ENCODE measurements at regions not wholly inside any gene's neighbourhood (a gene's known extent, or its start where the extent isn't known, plus 50 kb on each side); places are given as distances from the start of the nearest gene placed in this dataset.

DNA sequence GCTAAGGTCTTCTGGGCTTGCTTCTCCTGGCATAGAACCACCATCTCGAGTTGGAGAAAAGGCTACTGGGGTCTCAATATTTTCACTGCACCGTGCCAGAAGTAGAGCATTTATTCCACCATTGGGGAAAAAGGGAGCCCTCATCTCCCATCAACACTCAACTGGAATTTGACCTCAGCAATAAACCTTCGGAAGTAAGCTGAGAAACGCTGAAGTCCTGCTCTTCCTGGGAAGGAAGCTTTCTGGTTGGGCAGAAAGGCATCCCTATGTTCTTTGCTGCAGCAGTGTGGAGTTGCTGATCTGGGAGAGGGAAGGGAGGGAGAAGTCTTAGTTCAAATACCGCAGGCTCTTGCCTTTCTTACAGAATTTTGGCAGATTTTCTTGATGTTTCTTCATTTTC, 368.8 kb downstream of the NUP35 start:
- Histone ChIP-seq H3K27ac (ENCODE audit: low read length) (no peak overlapping the region), H3K9me3 (ENCODE audit: control insufficient read depth, low read depth, low read length) (no peaks in the 10 kb centered on the region), H3K4me3 (ENCODE audit: low read length) (no peak overlapping the region), H3K9ac (ENCODE audit: low read length) (no peak overlapping the region), H3K36me3 (ENCODE audit: control insufficient read depth, low read depth, low read length) (no peaks in the 10 kb centered on the region), H3K27me3 (ENCODE audit: control insufficient read depth, insufficient read depth, low read length) (no peaks in the 10 kb centered on the region), H3K4me1 (ENCODE audit: control insufficient read depth, low read depth, low read length) (peaks cover 10% of the 10 kb centered on the region)

DNA sequence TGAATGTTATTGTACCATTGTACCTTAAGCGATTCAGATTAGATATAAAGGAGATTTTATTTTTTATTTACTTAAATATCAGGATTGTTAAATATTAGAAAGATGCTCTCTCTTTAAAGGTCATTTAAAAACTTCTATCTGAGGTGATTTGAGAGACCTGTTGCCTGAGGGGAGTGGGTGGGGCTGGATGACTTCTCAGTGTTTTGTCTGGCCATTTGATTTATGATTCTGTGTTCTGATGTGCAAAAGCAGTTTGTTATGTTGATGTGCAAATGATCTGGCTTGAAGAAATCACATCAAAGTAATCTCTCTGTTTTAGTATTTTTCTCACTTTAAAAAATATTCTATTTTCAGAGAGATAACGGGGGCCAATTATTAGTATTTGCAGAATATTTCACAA, 370.8 kb downstream of the NUP35 start:
- Histone ChIP-seq H3K27me3 (ENCODE audit: control insufficient read depth, insufficient read depth, low read length) (no peaks in the 10 kb centered on the region), H3K4me3 (ENCODE audit: low read length) (no peak overlapping the region), H3K36me3 (ENCODE audit: control insufficient read depth, low read depth, low read length) (no peaks in the 10 kb centered on the region), H3K4me1 (ENCODE audit: control insufficient read depth, low read depth, low read length) (peaks cover 10% of the 10 kb centered on the region), H3K27ac (ENCODE audit: low read length) (no peak overlapping the region), H3K9ac (ENCODE audit: low read length) (no peak overlapping the region), H3K9me3 (ENCODE audit: control insufficient read depth, low read depth, low read length) (no peaks in the 10 kb centered on the region)

DNA sequence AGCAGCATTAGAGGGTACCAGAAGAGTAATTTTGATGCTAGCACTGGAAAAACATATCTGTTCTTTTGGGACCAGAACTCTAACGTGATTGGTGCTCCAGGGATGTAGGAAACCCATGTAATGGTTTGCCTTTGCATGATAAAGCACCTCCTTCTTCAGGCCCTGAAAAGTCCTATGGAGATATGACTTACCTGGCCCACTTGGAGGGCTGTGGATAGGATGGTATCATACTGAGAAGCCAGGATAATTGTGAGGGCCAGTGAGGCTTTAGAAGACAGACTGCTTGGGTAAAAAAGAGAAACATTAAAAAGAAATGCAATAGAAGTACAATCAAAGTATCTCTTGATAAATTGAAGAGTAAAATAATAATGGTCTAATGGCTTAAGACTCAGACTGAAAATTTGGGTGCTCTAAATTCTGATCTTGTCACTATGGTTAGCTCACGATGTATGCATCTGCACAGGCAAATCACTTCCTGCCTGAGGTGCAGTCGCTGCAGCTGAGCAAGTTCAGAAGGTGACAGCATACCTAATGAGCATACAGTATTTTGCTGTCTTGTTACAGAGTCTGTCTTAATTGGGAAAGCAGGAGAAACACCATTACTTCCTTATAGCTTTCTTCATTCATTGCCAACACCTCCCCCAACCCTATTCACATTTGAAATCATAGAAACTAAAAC, 371.5 kb downstream of the NUP35 start:
- Histone ChIP-seq H3K36me3 (ENCODE audit: control insufficient read depth, low read depth, low read length) (no peaks in the 10 kb centered on the region), H3K9ac (ENCODE audit: low read length) (no peak overlapping the region), H3K4me3 (ENCODE audit: low read length) (no peak overlapping the region), H3K27me3 (ENCODE audit: control insufficient read depth, insufficient read depth, low read length) (no peaks in the 10 kb centered on the region), H3K4me1 (ENCODE audit: control insufficient read depth, low read depth, low read length) (peaks cover 10% of the 10 kb centered on the region), H3K27ac (ENCODE audit: low read length) (no peak overlapping the region), H3K9me3 (ENCODE audit: control insufficient read depth, low read depth, low read length) (no peaks in the 10 kb centered on the region)

DNA sequence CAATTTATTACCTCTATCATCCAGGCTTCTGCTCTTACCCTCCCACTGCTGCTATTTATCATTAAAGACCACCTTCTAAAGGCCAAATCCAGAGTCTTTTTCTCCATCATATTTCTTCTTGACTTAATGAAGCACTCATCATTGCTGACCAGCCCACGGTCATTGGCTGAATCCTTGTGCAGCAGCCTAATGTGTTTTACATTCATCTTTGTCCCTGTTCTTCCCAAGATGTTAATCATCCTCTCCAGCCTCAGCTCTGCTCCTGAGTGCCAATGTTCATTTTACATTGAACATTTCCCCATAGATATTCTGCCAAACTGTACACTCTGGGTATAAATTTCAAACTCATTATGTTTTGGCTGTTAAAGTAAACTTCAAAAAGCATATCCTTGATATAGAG, 373.6 kb downstream of the NUP35 start:
- H3K9me3 ChIP-seq (ENCODE audit: control insufficient read depth, low read depth, low read length), result no peaks in the 10 kb centered on the region
- H3K4me3 ChIP-seq (ENCODE audit: low read length), result no peak overlapping the region
- no peaks in the 10 kb centered on the region for H3K36me3 ChIP-seq (ENCODE audit: control insufficient read depth, low read depth, low read length)
- H3K4me1 ChIP-seq (ENCODE audit: control insufficient read depth, low read depth, low read length), result peaks cover 10% of the 10 kb centered on the region
- H3K27ac ChIP-seq (ENCODE audit: low read length), result no peak overlapping the region
- no peaks in the 10 kb centered on the region for H3K27me3 ChIP-seq (ENCODE audit: control insufficient read depth, insufficient read depth, low read length)
- H3K9ac ChIP-seq (ENCODE audit: low read length), result no peak overlapping the region

DNA sequence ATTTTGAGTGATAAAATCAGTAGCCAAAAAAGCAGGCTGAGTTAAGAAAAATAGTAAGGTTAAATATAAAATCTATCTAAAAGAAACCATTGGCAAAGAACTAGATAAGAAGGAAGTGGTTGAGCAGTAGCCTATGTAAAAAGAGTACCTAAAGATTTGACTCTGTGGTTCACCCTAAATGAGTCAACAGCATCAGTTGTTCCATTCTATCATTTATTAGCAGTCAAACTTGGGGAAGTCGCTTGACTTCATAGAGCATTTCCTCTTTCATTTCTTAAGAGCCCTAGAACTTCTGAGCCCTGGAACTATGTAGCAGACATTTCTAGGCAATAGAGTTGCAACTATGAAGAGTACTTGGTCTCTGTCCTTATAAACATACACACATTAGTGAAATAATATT, 381.7 kb downstream of the NUP35 start:
- Histone ChIP-seq H3K27ac (ENCODE audit: low read length) (no peak overlapping the region), H3K9me3 (ENCODE audit: control insufficient read depth, low read depth, low read length) (no peaks in the 10 kb centered on the region), H3K9ac (ENCODE audit: low read length) (no peak overlapping the region), H3K36me3 (ENCODE audit: control insufficient read depth, low read depth, low read length) (no peaks in the 10 kb centered on the region), H3K27me3 (ENCODE audit: control insufficient read depth, insufficient read depth, low read length) (no peaks in the 10 kb centered on the region), H3K4me1 (ENCODE audit: control insufficient read depth, low read depth, low read length) (no peaks in the 10 kb centered on the region), H3K4me3 (ENCODE audit: low read length) (no peak overlapping the region)

DNA sequence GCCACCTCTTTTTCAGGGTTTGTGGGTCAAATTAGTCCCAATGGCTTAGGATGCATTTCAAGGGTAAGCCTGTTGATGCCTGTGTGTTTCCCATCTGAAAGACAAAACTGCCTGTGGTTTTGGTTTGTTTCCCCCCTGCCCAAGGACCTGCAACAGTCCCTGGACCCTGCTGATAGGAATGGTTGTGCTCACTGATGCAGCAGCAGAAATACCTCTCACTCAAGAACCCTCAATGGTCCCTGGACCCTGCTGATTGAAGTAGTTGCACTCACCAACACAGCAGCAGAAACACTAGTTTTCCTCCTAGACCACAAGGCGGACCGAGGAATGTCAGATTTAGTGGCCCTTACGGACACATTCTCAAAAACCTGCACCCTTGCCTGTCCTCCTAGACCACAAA, 386.9 kb downstream of the NUP35 start:
- Histone ChIP-seq H3K9me3 (ENCODE audit: control insufficient read depth, low read depth, low read length) (no peaks in the 10 kb centered on the region), H3K4me1 (ENCODE audit: control insufficient read depth, low read depth, low read length) (no peaks in the 10 kb centered on the region), H3K27ac (ENCODE audit: low read length) (no peak overlapping the region), H3K9ac (ENCODE audit: low read length) (no peak overlapping the region), H3K36me3 (ENCODE audit: control insufficient read depth, low read depth, low read length) (no peaks in the 10 kb centered on the region), H3K4me3 (ENCODE audit: low read length) (no peak overlapping the region), H3K27me3 (ENCODE audit: control insufficient read depth, insufficient read depth, low read length) (no peaks in the 10 kb centered on the region)

DNA sequence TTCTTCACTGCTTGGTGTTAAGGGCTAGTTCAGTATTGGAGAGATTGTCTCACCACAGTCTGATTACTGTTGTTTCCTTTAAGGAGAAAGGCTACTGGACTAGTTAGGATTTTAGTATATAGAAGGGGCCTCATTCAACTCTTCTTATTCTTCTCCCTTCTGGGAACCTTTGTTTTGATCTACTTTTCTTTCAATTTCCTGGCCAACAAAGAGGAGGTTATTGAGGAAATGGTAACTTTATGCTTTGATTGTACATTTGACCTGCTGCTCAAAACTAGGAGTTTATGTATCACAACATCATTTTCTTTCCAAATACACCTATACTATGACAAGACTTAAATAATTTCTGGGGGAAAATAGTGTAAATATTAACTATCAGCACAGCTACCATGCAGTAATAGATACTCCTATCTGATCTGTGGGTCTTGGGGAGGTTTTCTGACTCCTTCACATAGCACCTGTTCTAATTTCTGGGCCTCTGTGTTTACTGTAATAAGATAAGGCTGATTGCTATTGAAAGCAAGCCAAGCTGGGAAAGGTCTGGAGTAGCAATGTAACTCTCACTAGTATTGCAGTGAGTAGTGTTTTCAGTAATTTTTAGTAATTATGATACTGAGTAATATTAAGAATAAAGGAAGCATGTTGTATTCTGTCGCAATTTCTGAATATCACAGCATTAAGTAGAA, 395.3 kb downstream of the NUP35 start:
- no peaks in the 10 kb centered on the region for H3K27me3 ChIP-seq (ENCODE audit: control insufficient read depth, insufficient read depth, low read length)

DNA sequence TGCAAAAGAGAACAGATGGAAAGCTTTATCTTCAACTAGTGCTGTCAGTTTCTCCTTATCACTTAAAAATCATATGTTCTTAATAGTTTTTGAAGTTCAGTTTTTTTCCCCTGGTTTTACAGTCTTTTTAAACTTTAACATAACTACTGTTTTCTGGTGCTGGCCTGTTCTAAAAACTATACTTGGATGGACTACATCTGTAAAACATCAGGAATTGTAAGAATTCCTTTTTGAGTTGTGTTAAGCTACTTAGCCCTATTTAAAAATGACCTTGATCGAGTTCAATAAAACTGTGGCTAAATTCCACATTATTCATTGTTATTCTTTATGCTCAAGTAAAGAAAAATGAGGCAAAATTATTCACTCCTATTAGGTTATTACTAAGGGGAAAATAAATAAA, 397.7 kb downstream of the NUP35 start:
- no peak overlapping the region for H3K4me3 ChIP-seq (ENCODE audit: low read length)
- no peaks in the 10 kb centered on the region for H3K9me3 ChIP-seq (ENCODE audit: control insufficient read depth, low read depth, low read length)
- no peaks in the 10 kb centered on the region for H3K27me3 ChIP-seq (ENCODE audit: control insufficient read depth, insufficient read depth, low read length)
- H3K36me3 ChIP-seq (ENCODE audit: control insufficient read depth, low read depth, low read length), result no peaks in the 10 kb centered on the region
- H3K4me1 ChIP-seq (ENCODE audit: control insufficient read depth, low read depth, low read length), result no peaks in the 10 kb centered on the region
- H3K27ac ChIP-seq (ENCODE audit: low read length), result no peak overlapping the region
- H3K9ac ChIP-seq (ENCODE audit: low read length), result no peak overlapping the region

More for the DNA sequence above, 395.3 kb downstream of the NUP35 start:
- H3K9me3 ChIP-seq (ENCODE audit: control insufficient read depth, low read depth, low read length), result no peaks in the 10 kb centered on the region
- H3K4me1 ChIP-seq (ENCODE audit: control insufficient read depth, low read depth, low read length), result no peaks in the 10 kb centered on the region
- no peak overlapping the region for H3K9ac ChIP-seq (ENCODE audit: low read length)
- no peak overlapping the region for H3K4me3 ChIP-seq (ENCODE audit: low read length)
- no peak overlapping the region for H3K27ac ChIP-seq (ENCODE audit: low read length)
- H3K36me3 ChIP-seq (ENCODE audit: control insufficient read depth, low read depth, low read length), result no peaks in the 10 kb centered on the region

DNA sequence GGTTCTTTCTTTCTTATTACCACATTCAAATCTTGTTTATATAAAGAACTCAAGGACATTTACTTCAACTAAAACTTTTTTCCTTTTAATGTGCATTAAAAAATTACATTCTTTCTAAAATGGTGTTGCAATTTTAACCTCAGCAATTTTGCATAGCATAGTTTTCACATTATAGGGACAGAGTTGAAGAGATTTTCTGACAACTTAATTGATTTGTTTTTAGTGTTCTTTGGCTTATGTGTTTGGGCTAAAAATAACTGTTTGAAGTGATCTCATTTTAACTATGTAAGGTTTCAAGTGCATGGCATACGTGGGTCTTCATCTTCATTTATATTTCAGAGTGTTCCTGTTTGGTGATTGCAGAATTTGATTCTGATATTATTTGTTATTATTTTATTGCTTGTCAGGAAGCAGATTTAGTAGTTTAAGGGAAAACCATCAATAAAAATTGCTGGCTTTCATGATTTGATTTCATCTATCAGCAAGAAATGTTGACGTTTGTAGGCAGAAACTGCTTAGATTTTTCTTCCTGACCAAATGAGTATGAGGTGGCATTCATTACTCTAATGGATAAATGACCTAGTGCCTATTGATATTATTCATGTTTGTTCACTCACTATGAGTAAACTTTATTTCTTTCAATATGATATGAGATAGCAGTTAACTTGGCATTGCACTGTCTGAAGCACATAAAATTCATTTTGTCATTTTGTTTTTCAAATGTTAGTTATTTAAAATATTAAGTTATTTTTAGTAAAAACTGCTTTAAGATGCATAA, 398.4 kb downstream of the NUP35 start:
- Histone ChIP-seq H3K36me3 (ENCODE audit: control insufficient read depth, low read depth, low read length) (no peaks in the 10 kb centered on the region), H3K27ac (ENCODE audit: low read length) (no peak overlapping the region), H3K9ac (ENCODE audit: low read length) (no peak overlapping the region), H3K9me3 (ENCODE audit: control insufficient read depth, low read depth, low read length) (no peaks in the 10 kb centered on the region), H3K27me3 (ENCODE audit: control insufficient read depth, insufficient read depth, low read length) (no peaks in the 10 kb centered on the region), H3K4me1 (ENCODE audit: control insufficient read depth, low read depth, low read length) (no peaks in the 10 kb centered on the region), H3K4me3 (ENCODE audit: low read length) (no peak overlapping the region)

DNA sequence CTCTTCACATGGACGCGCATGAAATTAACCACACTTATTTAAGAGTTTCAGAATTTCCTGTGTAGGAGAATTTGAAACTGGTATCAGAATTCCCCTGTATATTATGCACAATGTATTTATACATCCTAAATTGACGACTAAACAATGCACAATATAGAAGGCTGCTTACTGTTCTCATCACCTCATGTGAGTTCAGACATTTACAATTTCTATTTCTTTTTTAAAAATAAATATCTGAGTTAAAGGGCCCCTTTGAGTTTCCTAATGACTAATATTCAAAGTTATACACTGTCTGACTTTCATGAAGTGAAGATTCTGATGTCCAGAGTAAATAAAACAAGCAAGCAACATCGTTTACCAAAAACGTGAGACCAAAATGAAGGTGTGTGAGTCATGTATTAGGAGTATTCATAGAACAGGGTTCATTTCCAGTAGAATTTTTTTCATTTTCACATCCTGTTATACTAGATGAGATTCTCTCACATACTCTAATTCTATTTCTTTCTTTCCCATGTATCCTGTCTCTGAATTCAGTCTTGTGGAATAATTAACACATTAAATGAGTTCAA, 406.2 kb downstream of the NUP35 start:
- H3K9me3 ChIP-seq (ENCODE audit: control insufficient read depth, low read depth, low read length), result no peaks in the 10 kb centered on the region
- no peak overlapping the region for H3K4me3 ChIP-seq (ENCODE audit: low read length)
- peaks cover 39% of the 10 kb centered on the region for H3K4me1 ChIP-seq (ENCODE audit: control insufficient read depth, low read depth, low read length)
- H3K27ac ChIP-seq (ENCODE audit: low read length), result no peak overlapping the region
- no peaks in the 10 kb centered on the region for H3K36me3 ChIP-seq (ENCODE audit: control insufficient read depth, low read depth, low read length)
- peaks cover 5% of the 10 kb centered on the region for H3K27me3 ChIP-seq (ENCODE audit: control insufficient read depth, insufficient read depth, low read length)
- no peak overlapping the region for H3K9ac ChIP-seq (ENCODE audit: low read length)

DNA sequence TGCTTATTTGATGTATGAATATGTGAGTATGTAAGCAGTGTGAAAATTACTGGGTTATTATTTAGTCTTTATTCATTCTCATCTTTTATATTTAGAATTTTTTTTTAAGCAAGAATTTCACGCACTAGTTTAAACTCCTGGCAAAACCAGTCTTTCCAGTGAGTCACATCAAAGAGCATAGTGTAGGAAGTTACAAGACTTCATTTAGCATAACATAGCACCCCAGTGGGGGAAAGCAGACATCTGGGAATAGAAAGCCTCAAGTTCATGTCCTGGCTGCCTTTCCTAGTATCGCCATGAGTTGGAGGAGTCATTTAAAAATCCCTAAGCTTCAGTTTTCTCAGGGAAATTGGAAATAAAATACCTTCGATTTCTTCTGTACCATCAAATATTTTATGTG, 408.3 kb downstream of the NUP35 start:
- Histone ChIP-seq H3K9ac (ENCODE audit: low read length) (no peak overlapping the region), H3K4me1 (ENCODE audit: control insufficient read depth, low read depth, low read length) (peaks cover 49% of the 10 kb centered on the region), H3K36me3 (ENCODE audit: control insufficient read depth, low read depth, low read length) (no peaks in the 10 kb centered on the region), H3K27ac (ENCODE audit: low read length) (no peak overlapping the region), H3K4me3 (ENCODE audit: low read length) (peak overlapping the region; percentile 48), H3K9me3 (ENCODE audit: control insufficient read depth, low read depth, low read length) (no peaks in the 10 kb centered on the region), H3K27me3 (ENCODE audit: control insufficient read depth, insufficient read depth, low read length) (peaks cover 5% of the 10 kb centered on the region)

Measured in iPS-18a (cell line).